Stimulated activated effector memory CD8-positive, alpha-beta T cell treated with anti-CD3 and anti-CD28 coated beads, Interleukin-12 subunit alpha, Interleukin-12 subunit beta, amount 100 ng/mL, for 72 hours (primary cell): ENCODE measurements at regions not wholly inside any gene's neighbourhood (a gene's known extent, or its start where the extent isn't known, plus 50 kb on each side); places are given as distances from the start of the nearest gene placed in this dataset.
"Not testable (repeated sequence)": the region's sequence is repeated elsewhere in the genome, so short reads cannot be mapped to it uniquely, and the experiment has no call there.

Experiments used
- ATAC-seq: fragments of 150-1000 bp; cut with Tn5 transposase; 2 replicates; pipeline ENCODE4 v1.10.0; 2021
- DNase-seq, 2 donors: peaks; one replicate each; pipeline ENCODE4 v3.0.0; 2021 to 2022; ENCODE audit warnings: low spot score in 2 of 2
- H3K27ac Mint-ChIP-seq: one replicate; pipeline ENCODE4 v1.8.0; 2022; ENCODE audit warnings: mild to moderate bottlenecking, mixed read lengths
- H3K36me3 Mint-ChIP-seq: one replicate; pipeline ENCODE4 v1.8.0; 2022; ENCODE audit warnings: mild to moderate bottlenecking, mixed read lengths
- H3K4me1 Mint-ChIP-seq: one replicate; pipeline ENCODE4 v1.8.0; 2022; ENCODE audit warnings: mixed read lengths
- H3K4me3 Mint-ChIP-seq: one replicate; pipeline ENCODE4 v1.8.0; 2022; ENCODE audit warnings: mild to moderate bottlenecking, mixed read lengths
- H3K9me3 Mint-ChIP-seq: one replicate; pipeline ENCODE4 v1.8.0; 2022; ENCODE audit warnings: mixed read lengths

DNA sequence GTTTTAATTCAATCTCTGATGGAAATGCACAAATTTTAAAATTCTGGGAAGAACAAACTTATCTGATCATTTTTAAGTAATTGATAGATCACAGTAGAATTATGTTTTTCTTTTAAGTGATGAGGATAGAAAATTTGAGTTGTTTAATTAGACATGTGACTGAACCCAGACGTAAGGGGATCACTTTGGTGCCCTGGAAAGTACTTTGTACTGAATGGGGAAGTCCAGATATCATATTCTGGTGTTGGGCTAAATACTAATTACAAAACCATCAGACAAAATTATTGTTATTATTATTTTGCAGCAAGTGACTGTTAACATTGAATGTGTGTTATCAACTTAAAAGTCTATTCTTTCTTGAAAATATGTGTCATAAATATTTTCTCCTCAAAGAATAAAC, 994.6 kb downstream of the TSN start:
- no peak overlapping the region for H3K27ac Mint-ChIP-seq
- H3K9me3 Mint-ChIP-seq = peaks cover 20% of the 10 kb centered on the region
- no peaks in the 10 kb centered on the region for H3K4me1 Mint-ChIP-seq
- H3K4me3 Mint-ChIP-seq = no peak overlapping the region
- DNase-seq = no peak
- ATAC-seq = no peak
- H3K36me3 Mint-ChIP-seq = no peaks in the 10 kb centered on the region

DNA sequence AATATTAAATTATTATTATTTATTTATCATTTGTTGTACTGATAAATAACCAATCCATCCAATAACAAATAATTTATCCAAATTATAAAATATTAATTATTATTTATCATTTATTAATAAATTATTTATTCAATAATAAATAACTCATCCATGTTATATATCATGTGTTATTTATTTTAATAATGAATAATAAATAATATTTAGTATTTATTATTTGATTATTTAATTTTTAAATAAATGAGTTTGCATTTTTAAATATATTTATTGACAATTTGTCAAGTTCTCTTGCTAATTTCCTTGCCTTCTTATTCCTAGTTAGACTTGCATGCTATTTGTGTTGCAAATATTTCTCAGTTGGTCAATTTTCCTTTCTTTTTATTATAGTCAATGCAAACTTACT, 995.4 kb downstream of the TSN start:
- no peak for ATAC-seq

DNA sequence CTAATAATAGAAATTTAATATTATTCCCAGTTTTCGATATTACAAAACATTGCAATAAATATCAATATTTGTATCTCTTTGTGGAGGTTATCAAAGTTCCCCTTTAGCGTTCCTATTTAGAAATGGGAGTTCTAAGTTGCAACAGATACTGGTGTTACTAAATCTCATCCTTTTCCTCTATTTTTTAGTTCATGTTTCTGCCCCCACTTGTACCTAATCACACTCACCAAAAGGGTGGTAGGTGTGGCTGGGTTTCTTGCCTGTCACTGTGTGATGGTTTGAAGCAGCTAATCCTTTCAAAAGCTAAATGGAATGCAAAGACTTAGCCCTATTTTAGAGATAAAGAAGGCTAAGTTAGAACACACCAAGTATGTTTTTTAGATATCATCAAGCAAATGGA, 997.9 kb downstream of the TSN start:
- no peaks in the 10 kb centered on the region for H3K36me3 Mint-ChIP-seq
- ATAC-seq (no peak), DNase-seq (no peak)
- peaks cover 24% of the 10 kb centered on the region for H3K9me3 Mint-ChIP-seq
- H3K27ac Mint-ChIP-seq = no peak overlapping the region
- no peaks in the 10 kb centered on the region for H3K4me1 Mint-ChIP-seq
- no peak overlapping the region for H3K4me3 Mint-ChIP-seq

More for the DNA sequence above, 995.4 kb downstream of the TSN start:
- DNase-seq = no peak
- peaks cover 25% of the 10 kb centered on the region for H3K9me3 Mint-ChIP-seq
- no peak overlapping the region for H3K27ac Mint-ChIP-seq
- H3K4me3 Mint-ChIP-seq = no peak overlapping the region
- no peaks in the 10 kb centered on the region for H3K36me3 Mint-ChIP-seq
- no peaks in the 10 kb centered on the region for H3K4me1 Mint-ChIP-seq

DNA sequence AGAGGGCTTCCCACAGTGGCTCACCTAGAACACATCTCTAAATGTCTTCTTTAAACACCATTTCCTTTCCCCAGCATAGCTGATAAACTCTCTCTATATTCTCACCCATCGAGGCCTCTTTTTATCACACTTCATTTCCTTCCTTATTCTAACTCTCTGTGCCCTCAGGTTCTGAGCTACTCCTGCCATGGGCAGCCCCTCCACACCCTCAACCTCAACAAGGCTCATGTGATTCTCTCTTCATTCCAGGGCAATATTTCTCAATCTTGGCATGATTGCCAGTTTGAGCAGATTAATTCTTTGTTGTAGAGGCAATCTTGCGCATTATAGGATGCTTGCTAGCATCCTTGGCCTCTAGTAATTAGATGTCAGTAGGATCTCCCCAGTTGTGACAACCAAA, 999.1 kb downstream of the TSN start:
- Mint-ChIP-seq H3K27ac (no peak overlapping the region), H3K4me3 (no peak overlapping the region)
- no peak for ATAC-seq

GRCh38 chr2:122755281-122755780, 999.9 kb downstream of the TSN start:
- Mint-ChIP-seq H3K27ac (no peak overlapping the region), H3K4me1 (no peaks in the 10 kb centered on the region), H3K4me3 (no peak overlapping the region), H3K36me3 (no peaks in the 10 kb centered on the region), H3K9me3 (peaks cover 29% of the 10 kb centered on the region)
- DNase-seq (no peak), ATAC-seq (no peak)

More for the DNA sequence above, 999.1 kb downstream of the TSN start:
- H3K36me3 Mint-ChIP-seq = no peaks in the 10 kb centered on the region
- H3K9me3 Mint-ChIP-seq = peaks cover 29% of the 10 kb centered on the region
- no peak for DNase-seq
- H3K4me1 Mint-ChIP-seq = no peaks in the 10 kb centered on the region

DNA sequence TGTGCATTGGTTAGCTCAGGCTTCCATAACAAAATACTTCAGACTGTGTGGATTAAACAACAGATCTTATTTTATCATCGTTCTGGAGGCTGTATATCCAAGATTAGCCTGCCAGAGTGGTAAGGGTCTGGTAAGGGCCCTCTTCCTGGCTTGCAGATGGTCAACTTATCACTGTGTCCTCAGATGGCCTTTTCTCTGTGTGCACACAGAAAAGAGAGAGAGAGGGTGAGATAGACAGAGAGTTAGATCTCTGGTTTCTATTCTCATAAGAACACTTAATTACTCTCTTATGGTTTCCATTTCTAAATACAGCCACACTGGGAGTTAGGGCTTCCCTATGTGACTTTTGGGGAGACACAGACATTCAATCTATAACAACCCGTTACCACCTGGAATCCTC, 1003.5 kb downstream of the TSN start:
- ATAC-seq = no peak
- no peak overlapping the region for H3K4me3 Mint-ChIP-seq
- no peak overlapping the region for H3K27ac Mint-ChIP-seq
- no peaks in the 10 kb centered on the region for H3K36me3 Mint-ChIP-seq
- no peak for DNase-seq
- H3K4me1 Mint-ChIP-seq = no peaks in the 10 kb centered on the region
- peaks cover 36% of the 10 kb centered on the region for H3K9me3 Mint-ChIP-seq

DNA sequence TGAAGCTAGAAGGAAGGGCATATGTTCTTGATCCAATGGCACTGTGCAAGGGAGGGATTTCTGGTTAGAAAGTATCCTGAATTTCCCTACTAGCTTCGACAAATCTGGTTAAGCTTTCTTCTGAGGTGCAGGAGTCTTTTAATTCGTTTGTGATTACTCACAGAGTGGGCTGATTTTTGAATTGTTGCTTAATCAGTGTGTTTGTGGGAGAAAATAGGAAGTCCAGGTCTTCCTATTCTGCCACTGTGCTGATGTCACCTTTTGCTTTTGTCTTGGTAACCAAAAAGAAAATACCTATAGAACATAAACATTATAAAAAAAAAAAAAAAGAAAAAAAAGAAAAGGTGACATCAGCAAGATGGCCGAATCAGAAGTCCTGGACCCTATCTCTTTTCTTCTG, 1008.6 kb downstream of the TSN start:
- no peaks in the 10 kb centered on the region for H3K36me3 Mint-ChIP-seq
- DNase-seq (no peak), ATAC-seq (no peak)
- H3K27ac Mint-ChIP-seq = no peak overlapping the region
- no peak overlapping the region for H3K4me3 Mint-ChIP-seq
- H3K4me1 Mint-ChIP-seq = no peaks in the 10 kb centered on the region
- peaks cover 27% of the 10 kb centered on the region for H3K9me3 Mint-ChIP-seq

DNA sequence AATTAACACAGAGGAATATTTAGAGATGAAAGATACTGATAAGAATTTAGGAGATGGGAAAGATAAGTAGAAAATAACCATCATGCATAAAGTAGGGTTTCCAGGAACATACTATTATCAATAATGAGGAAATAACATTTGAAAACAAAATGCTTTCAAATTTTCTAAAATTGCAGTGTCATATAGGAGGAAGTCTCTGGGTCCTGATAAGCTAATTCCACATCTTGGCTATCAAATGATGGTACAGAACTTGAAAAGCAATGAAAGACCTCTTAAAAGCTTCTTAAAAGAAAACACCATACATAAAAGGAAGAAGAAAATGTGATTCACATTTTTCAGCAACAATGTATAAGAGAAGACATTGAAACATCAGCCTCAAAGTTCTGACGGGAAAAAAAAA, 1024.8 kb downstream of the TSN start:
- H3K4me1 Mint-ChIP-seq = no peaks in the 10 kb centered on the region
- DNase-seq = no peak
- ATAC-seq = no peak
- no peaks in the 10 kb centered on the region for H3K36me3 Mint-ChIP-seq
- H3K9me3 Mint-ChIP-seq = peaks cover 15% of the 10 kb centered on the region
- no peak overlapping the region for H3K4me3 Mint-ChIP-seq
- H3K27ac Mint-ChIP-seq = no peak overlapping the region

GRCh38 chr2:122794100-122794499, 1038.6 kb downstream of the TSN start:
- DNase-seq (no peak), ATAC-seq (no peak)
- Mint-ChIP-seq H3K36me3 (no peaks in the 10 kb centered on the region), H3K27ac (no peak overlapping the region), H3K4me3 (no peak overlapping the region), H3K4me1 (no peaks in the 10 kb centered on the region), H3K9me3 (peaks cover 6% of the 10 kb centered on the region)

DNA sequence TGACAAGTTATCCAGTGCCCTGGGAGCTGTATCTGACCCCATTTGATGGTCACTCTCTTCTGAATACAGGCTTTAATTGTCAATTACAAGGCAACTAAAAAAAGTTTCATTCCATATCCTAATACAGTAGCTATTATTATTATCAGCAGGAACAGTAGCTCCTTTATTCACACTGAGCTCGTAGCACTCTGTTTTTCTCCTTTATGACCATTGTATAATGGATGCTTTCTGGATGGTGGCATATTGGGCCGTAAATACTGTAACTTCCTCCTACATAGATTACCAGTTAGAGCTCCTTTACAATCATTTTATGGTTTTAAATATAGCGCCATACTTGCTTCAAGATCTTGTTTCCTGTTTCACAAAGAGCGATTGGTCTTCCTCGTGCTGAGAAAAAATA, 1040.3 kb downstream of the TSN start:
- Mint-ChIP-seq H3K4me3 (no peak overlapping the region), H3K36me3 (no peaks in the 10 kb centered on the region), H3K4me1 (no peaks in the 10 kb centered on the region), H3K27ac (no peak overlapping the region), H3K9me3 (peaks cover 6% of the 10 kb centered on the region)
- ATAC-seq = no peak
- DNase-seq = no peak

DNA sequence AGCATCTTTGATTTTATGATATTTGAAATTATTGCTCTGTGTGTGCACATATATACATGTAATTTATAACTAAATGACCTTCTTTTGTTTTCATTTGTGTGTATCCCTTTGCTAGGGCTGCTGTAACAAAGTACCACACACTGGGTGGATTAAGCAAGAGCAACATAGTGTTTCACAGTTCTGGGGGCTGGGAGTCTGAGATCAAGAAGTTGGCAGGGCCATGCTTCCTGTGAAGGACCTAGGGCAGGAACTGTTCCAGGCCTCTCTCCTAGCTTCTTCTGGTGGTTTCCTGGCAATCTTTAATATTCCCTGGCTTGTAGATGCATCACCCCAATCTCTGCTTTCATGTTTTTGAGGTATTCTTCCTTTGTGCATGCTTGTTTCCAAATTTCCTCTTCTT, 1043.9 kb downstream of the TSN start:
- Mint-ChIP-seq H3K36me3 (no peaks in the 10 kb centered on the region), H3K27ac (no peak overlapping the region), H3K4me3 (no peak overlapping the region), H3K4me1 (no peaks in the 10 kb centered on the region), H3K9me3 (peaks cover 11% of the 10 kb centered on the region)
- DNase-seq (no peak), ATAC-seq (no peak)

- no peaks in the 10 kb centered on the region for H3K4me1 Mint-ChIP-seq
- peaks cover 11% of the 10 kb centered on the region for H3K9me3 Mint-ChIP-seq
- no peak overlapping the region for H3K27ac Mint-ChIP-seq
- H3K4me3 Mint-ChIP-seq = no peak overlapping the region
- no peaks in the 10 kb centered on the region for H3K36me3 Mint-ChIP-seq
- no peak for DNase-seq
- no peak for ATAC-seq
Measured at GRCh38 chr2:122800781-122801180, 1045.3 kb downstream of the TSN start.

- ATAC-seq = no peak
- DNase-seq = no peak
Measured at GRCh38 chr2:122804494-122804893, 1049.0 kb downstream of the TSN start.

DNA sequence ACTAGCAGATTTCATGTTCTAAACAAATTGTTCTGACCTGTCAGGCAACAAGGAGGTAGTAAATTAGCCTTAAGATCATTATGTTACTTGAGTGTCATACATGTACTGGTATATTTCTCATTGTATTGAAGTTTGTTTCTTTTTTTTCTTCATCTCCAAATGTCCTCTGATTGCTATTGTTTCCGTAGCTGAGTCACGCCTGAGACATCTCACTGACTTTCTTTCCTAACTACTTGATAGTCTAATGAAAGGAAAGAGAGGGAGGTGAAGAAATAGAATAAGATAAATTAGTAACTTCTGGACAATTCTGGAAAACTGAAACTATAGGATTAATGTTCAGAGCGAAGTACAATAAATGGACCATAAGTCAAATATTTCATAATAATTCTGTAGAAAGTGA, 1049.9 kb downstream of the TSN start:
- H3K4me3 Mint-ChIP-seq = no peak overlapping the region
- no peaks in the 10 kb centered on the region for H3K4me1 Mint-ChIP-seq
- DNase-seq (no peak), ATAC-seq (no peak)
- no peak overlapping the region for H3K27ac Mint-ChIP-seq
- H3K36me3 Mint-ChIP-seq = no peaks in the 10 kb centered on the region
- H3K9me3 Mint-ChIP-seq = peaks cover 19% of the 10 kb centered on the region

More at GRCh38 chr2:122804494-122804893, 1049.0 kb downstream of the TSN start:
- Mint-ChIP-seq H3K27ac (no peak overlapping the region), H3K4me3 (no peak overlapping the region), H3K36me3 (no peaks in the 10 kb centered on the region), H3K4me1 (no peaks in the 10 kb centered on the region), H3K9me3 (peaks cover 17% of the 10 kb centered on the region)

GRCh38 chr2:122808286-122808969, 1053.0 kb downstream of the TSN start:
- ATAC-seq (no peak), DNase-seq (no peak)
- Mint-ChIP-seq H3K4me3 (no peak overlapping the region), H3K36me3 (no peaks in the 10 kb centered on the region), H3K4me1 (no peaks in the 10 kb centered on the region), H3K9me3 (peaks cover 32% of the 10 kb centered on the region), H3K27ac (no peak overlapping the region)

GRCh38 chr2:122812214-122812613, 1056.8 kb downstream of the TSN start:
- H3K4me3 Mint-ChIP-seq, ATAC-seq, H3K27ac Mint-ChIP-seq, H3K36me3 Mint-ChIP-seq, H3K4me1 Mint-ChIP-seq, DNase-seq: not testable (repeated sequence)
- H3K9me3 Mint-ChIP-seq = peaks cover 34% of the 10 kb centered on the region
